ENCODE measurements at regions not wholly inside any gene's neighbourhood (a gene's known extent, or its start where the extent isn't known, plus 50 kb on each side); places are given as distances from the start of the nearest gene placed in this dataset.

- CTCF ChIA-PET, result interaction anchor here (0.7 kb wide), 1 partner anchor 668 kb away, joined by 3 read pairs; no protein-coding TSS in a partner anchor
- H3K9me3 ChIP-seq (ENCODE audit: control insufficient read depth, insufficient read depth, low read depth, low read length), result no peaks in the 10 kb centered on the region
- no peak for TF ChIP-seq ZBTB48 (tag by site-specific recombination; IDR thresholded peaks at IDR 0.05)
- TF ChIP-seq ZNF514 (tag by site-specific recombination; IDR thresholded peaks at IDR 0.05), result no peak
- no peak for TF ChIP-seq ZNF768 (tag by site-specific recombination; IDR thresholded peaks at IDR 0.05)
- no peak for TF ChIP-seq ZNF558 (tag by site-specific recombination; IDR thresholded peaks at IDR 0.05)
- no peak for TF ChIP-seq REPIN1 (tag by site-specific recombination; IDR thresholded peaks at IDR 0.05; ENCODE audit: low read depth)
- TF ChIP-seq ZNF280C (tag by site-specific recombination; IDR thresholded peaks at IDR 0.05), result no peak
- TF ChIP-seq ZNF23 (tag by site-specific recombination; IDR thresholded peaks at IDR 0.05; ENCODE audit: borderline replicate concordance), result no peak
- no peak overlapping the region for H3K4me3 ChIP-seq (ENCODE audit: low read depth, low read length)
- H3K27ac ChIP-seq (ENCODE audit: extremely low read depth, low read depth, low read length), result no peak overlapping the region
- H3K4me1 ChIP-seq (ENCODE audit: control insufficient read depth, insufficient read depth, low read length), result no peaks in the 10 kb centered on the region
- H3K36me3 ChIP-seq (ENCODE audit: control insufficient read depth in 2 of 2, insufficient read depth in 1 of 2, low read length in 2 of 2), result no peaks in the 10 kb centered on the region
- POLR2A ChIA-PET, result no interaction called here
Observed at GRCh38 chr10:64708884-64709681, 1187.9 kb downstream of the REEP3 start.

- CTCF ChIA-PET, result no interaction called here
- no peaks in the 10 kb centered on the region for H3K9me3 ChIP-seq (ENCODE audit: control insufficient read depth, insufficient read depth, low read depth, low read length)
- no peak for TF ChIP-seq ZNF23 (tag by site-specific recombination; IDR thresholded peaks at IDR 0.05; ENCODE audit: borderline replicate concordance)
- no peak for TF ChIP-seq HIC1 (tag by site-specific recombination; IDR thresholded peaks at IDR 0.05)
- TF ChIP-seq ZNF768 (tag by site-specific recombination; IDR thresholded peaks at IDR 0.05), result no peak
- TF ChIP-seq ZNF16 (tag by site-specific recombination; IDR thresholded peaks at IDR 0.05; ENCODE audit: low read depth), result no peak
- no peak for TF ChIP-seq ZNF660 (tag by site-specific recombination; IDR thresholded peaks at IDR 0.05)
- no peak for TF ChIP-seq ZIC2 (tag by site-specific recombination; IDR thresholded peaks at IDR 0.05)
- TF ChIP-seq ZNF416 (tag by site-specific recombination; IDR thresholded peaks at IDR 0.05), result no peak
- TF ChIP-seq ZNF571 (tag by site-specific recombination; IDR thresholded peaks at IDR 0.05), result no peak
- no peak for TF ChIP-seq TRIM28 (IDR thresholded peaks at IDR 0.05; ENCODE audit: borderline replicate concordance, low read length)
- no peak for TF ChIP-seq ZNF157 (tag by site-specific recombination; IDR thresholded peaks at IDR 0.05)
- TF ChIP-seq SETDB1 (IDR thresholded peaks at IDR 0.05; ENCODE audit: insufficient read length, low read length), result no peak
- TF ChIP-seq ZNF324 (tag by site-specific recombination; IDR thresholded peaks at IDR 0.05), result no peak
- H3K27ac ChIP-seq (ENCODE audit: extremely low read depth, low read depth, low read length), result no peak overlapping the region
- H3K36me3 ChIP-seq (ENCODE audit: control insufficient read depth in 2 of 2, insufficient read depth in 1 of 2, low read length in 2 of 2), result no peaks in the 10 kb centered on the region
- H3K4me1 ChIP-seq (ENCODE audit: control insufficient read depth, insufficient read depth, low read length), result no peaks in the 10 kb centered on the region
- POLR2A ChIA-PET, result no interaction called here
- no peak overlapping the region for H3K4me3 ChIP-seq (ENCODE audit: low read depth, low read length)
Observed at GRCh38 chr10:64726466-64726865, 1205.3 kb downstream of the REEP3 start.

GRCh38 chr10:64731016-64731415 lies 1209.8 kb downstream of the REEP3 start:
- Histone ChIP-seq H3K4me3 (ENCODE audit: low read depth, low read length) (no peak overlapping the region), H3K27ac (ENCODE audit: extremely low read depth, low read depth, low read length) (no peak overlapping the region), H3K36me3 (ENCODE audit: control insufficient read depth in 2 of 2, insufficient read depth in 1 of 2, low read length in 2 of 2) (no peaks in the 10 kb centered on the region), H3K4me1 (ENCODE audit: control insufficient read depth, insufficient read depth, low read length) (no peaks in the 10 kb centered on the region), H3K9me3 (ENCODE audit: control insufficient read depth, insufficient read depth, low read depth, low read length) (no peaks in the 10 kb centered on the region)
- POLR2A ChIA-PET, result no interaction called here
- TF ChIP-seq KLF9 (tag by site-specific recombination; IDR thresholded peaks at IDR 0.05; ENCODE audit: low read depth) (no peak), ZNF555 (tag by site-specific recombination; conservative IDR thresholded peaks at IDR 0.05) (no peak)
- CTCF ChIA-PET, result no interaction called here
